ENCODE measurements at regions not wholly inside any gene's neighbourhood (a gene's known extent, or its start where the extent isn't known, plus 50 kb on each side); places are given as distances from the start of the nearest gene placed in this dataset.
A peak's percentile ranks its signal among the peaks of the same experiment; 100 is the strongest.
"Not testable (repeated sequence)": the region's sequence is repeated elsewhere in the genome, so short reads cannot be mapped to it uniquely, and the experiment has no call there.

- DNase-seq: no peak
These were observed 196.2 kb upstream of the FOXG1 start for GRCh38 chr14:28570391-28570790.

DNA sequence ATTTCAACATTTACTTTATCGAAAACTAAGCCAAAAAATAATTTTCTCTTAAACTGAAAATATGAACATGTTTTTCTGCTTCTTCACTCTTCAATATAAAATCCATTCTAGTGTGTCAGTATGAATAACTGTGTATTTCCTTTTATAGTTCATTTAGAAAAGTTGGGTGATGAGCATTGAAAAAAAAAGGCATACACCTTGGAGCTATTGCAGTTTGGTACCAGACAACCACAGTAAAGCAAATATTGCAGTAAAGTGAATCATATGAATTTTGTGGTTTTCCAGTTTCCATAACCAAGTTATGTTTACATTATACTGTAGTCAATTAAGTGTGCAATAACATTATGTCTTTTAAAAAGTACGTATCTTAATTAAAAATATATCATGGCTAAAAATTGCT, 195.0 kb upstream of the FOXG1 start:
- DNase-seq: no peak

GRCh38 chr14:28576523-28576922, 190.1 kb upstream of the FOXG1 start:
- DNase-seq: no peak

DNA sequence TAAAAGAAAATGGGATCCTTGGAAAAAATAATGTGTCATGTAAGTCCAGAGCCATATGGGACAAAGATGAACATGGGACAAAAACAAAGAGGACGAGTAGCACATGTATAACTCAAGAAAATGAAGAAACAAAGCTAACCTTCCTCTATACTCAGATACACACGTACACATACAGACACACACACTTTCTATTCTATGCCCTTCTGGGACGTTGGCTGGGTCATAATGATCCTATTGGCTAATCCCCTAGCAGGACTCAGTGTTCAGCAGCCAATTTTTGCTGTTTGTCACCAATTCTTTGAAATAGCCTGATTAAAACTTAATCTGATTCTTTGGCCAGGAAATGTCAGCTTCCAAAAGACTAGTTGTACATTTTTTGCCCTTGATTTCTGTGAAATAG, 189.4 kb upstream of the FOXG1 start:
- DNase-seq: no peak

DNA sequence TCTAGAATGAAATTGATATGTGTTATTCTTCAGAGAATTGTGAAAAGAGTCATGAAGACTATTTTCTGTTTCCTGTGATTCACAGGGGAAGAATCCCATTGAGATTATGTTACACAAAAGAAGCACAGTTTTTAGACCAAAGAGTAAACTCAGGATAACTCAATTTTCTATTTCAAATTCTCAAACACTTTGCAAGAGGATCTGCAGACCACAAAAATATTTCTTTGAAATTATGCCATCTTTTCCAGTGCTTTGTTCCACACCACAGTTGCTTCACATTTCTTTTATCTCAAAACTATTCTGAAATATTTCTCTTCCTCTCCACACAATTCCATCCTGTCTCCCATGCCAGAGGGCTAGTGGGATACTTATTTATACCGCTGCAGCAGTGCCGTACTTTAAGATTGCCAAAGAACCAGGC, 188.9 kb upstream of the FOXG1 start:
- DNase-seq: no peak

DNA sequence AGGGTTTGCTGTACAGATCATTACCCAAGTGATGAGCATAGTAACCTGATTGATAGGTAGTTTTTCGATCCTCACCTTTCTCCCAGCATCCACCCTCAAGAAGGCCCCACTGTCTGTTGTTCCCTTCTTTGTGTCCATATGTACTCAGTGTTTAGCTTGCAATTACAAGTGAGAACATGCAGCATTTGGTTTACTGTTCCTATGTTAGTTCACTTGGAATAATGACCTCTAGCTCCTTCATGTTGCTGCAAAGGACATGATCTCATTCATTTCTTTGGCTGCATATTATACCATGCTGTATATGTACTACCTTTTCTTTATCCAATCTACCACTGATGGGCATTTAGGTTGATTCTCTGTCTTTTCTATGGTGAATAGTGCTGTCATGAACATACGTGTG, 181.6 kb upstream of the FOXG1 start:
- no peak for DNase-seq

GRCh38 chr14:28589792-28590191, 176.8 kb upstream of the FOXG1 start:
- DNase-seq: no peak

- no peak for DNase-seq
These were observed 170.2 kb upstream of the FOXG1 start for GRCh38 chr14:28596391-28596790.

DNA sequence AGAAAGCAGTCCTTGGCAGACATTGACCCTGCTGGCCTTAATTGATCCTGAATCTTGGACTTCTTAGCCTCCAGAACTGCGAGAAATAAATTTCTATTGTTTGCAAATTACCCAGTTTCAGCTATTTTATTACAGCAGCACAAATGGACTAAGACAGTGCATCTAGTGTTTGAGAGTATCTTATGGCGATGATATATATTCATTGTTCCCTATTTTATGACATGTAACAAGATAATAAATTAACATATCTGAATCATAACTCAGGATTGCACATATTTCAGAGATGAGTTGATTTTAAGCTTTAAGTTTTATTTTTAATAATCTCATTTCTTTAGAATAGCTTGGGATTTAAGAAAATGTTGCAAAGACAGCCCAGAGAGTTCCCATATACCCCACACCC, 167.4 kb upstream of the FOXG1 start:
- no peak for DNase-seq

DNA sequence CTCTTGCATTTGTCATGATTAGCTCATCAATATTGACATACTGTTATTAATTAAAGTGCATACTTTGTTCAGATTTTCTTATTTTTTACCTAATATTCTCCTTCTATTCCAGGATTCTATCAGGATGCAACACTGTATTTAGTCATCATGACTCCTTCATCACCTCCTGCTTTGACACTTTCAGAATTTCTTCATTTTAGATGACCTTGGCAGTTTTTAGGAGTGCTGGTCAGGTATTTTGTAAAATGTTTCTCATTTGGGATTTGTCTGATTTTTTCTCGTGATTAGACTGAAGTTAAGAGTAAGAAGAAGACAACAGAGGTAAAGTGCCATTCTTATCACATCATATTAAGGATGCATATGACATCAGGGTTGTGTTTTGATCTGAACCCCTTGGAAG, 167.0 kb upstream of the FOXG1 start:
- DNase-seq: no peak

DNA sequence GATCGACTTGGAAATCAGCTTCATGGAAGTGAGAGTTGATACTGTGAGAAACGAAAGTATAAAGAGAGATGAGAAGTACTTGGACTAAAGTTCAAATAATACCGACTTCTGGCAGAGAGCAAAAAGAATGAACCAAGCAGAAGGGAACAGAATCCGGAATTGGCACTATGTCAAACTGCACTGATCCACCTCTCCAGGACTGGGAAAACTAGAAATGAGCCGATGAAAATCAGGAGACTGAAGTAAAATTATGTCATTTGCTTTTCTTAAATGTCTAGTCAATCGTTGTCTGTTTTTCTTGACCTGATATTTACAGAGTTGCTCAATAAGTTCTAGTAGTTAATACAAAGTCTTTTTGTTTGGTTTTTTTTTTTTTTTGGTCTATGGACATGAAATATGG, 163.0 kb upstream of the FOXG1 start:
- no peak for DNase-seq

DNA sequence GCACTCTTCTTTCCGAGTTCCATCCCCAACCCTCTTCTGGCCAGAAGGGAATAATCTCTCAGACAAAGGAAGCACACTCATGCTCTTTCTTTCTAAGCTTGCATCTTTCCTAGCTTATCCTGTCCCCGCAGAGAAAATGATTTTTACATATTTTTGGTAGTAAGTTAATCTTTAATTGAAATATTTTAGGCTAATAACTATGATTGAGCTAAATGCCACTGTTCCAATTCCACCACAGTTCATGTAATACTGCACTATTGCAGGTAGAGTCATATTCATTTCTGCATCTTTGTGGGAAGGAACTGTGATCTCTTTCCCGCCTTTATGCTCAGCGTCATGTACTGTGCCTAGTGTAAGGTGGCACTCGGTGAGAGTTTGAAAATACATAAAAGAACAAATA, 158.9 kb upstream of the FOXG1 start:
- no peak for DNase-seq

DNA sequence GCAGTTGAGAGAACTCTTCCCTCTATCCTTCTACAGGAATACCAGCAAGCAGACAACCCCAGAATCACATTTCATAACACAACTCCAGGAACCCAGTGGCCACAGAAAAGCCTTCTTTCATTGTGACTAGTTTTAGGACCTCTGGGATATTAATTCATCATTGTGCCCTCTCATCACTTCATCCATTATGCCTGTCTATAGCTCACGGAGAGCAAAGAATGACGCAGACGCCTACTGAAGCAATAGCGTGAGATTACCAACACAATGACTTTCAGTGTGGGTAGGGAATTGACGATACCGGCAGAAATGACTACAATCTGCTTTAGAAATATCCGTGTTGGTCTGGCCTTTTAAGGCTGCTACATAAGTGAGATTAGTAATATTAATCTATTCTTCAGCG, 158.1 kb upstream of the FOXG1 start:
- no peak for DNase-seq

- DNase-seq: peak; percentile 27 to 39
These were observed 157.4 kb upstream of the FOXG1 start for GRCh38 chr14:28608851-28609828.

DNA sequence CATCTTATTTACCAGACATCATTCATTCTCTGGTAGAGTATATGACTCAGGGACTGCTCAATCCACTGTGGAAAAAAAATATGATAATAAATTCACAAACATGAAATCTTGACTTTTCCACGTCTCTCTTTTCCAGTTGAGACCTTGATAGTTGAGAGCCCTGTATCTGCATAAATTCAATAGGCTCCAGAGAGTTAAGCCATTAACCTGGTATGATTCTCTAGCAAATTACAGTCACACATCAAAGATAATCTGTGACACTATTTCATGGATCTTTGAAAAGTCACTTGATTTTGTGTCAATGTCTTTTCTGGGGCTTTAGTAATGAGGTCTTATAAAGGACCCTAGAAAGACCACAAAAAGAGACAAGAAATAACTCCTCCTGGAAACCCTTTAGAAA, 154.2 kb upstream of the FOXG1 start:
- DNase-seq: no peak

DNA sequence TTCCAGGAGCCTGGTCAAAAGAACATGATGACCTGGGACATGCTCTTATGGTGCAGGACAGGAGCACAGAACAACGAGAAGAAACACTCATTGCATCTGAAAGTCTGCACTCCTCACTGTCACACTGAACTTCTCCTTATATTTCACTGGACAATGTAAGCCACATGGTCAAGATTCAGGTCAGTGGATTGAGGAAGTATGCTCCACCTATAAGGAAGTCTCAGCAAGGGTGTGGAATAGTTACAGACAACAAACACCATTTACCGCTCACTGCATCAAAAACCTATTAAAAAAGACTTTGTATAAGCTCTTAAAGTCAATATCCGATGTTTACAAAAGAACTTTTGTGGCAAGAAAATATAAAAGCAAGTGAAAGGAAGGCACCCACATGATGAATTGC, 153.1 kb upstream of the FOXG1 start:
- DNase-seq: no peak

DNA sequence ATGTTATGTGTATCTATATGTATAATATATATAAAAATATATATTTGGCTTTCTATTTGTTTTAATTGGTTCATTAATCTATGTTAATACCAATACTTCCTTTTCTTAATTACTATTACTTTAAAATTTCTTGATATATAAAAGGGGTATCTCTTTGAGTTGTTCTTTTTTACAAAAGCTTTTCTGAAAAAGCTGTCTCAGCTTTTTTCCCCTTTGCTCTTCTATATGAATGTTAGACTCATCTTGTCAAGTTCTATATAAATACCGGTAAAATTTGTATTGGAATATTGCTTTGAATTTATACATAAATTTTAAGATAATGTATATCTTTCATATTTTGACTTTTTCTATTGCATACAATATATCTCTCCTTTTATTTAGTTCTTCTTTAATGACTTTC, 139.8 kb upstream of the FOXG1 start:
- DNase-seq: no peak

- no peak for DNase-seq
These were observed 137.1 kb upstream of the FOXG1 start for GRCh38 chr14:28629328-28630004.

- no peak for DNase-seq
These were observed 136.5 kb upstream of the FOXG1 start for GRCh38 chr14:28630100-28630499.

DNA sequence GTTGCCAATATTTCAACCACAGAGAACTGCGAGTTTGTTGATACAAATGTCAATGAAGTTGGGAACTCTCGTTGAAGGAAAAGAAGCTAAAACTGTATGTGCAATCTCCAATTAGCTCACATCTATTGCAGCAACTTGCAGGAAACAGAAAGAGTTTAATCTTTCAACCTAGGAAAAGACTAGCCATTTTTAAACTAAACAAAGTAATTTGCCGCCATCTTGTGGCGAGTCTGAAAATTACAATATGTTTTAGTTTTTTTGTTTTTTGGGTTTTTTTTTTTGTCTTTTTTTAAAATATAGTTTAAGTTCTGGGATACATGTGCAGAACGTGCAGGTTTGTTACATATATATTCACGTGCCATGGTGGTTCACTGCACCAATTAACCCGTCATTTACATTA, 131.2 kb upstream of the FOXG1 start:
- no peak for DNase-seq

- not testable (repeated sequence) for DNase-seq
These were observed 130.8 kb upstream of the FOXG1 start for GRCh38 chr14:28635816-28636215.

GRCh38 chr14:28641189-28641588, 125.4 kb upstream of the FOXG1 start:
- not testable (repeated sequence) for DNase-seq

GRCh38 chr14:28651148-28651547, 115.4 kb upstream of the FOXG1 start:
- DNase-seq: no peak

DNA sequence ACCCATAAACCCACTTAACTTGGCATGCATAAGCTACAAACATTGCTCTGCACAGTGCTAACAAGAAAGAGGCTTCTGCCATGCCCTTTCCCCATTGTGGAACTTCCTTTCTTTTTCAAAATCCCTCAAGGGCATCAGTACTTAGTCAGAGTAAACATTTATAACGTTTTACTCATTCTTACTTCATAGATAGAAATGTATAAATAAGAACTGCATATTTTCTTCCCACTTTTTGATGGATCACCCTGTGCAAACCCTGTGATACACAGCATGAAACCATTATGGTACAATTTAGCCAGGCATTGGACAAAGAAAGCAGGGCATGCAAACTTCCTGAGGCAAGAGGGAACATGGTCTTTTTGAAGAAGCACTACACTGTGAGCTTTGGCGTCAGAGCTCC, 113.8 kb upstream of the FOXG1 start:
- DNase-seq: no peak
